ENCODE measurements at regions not wholly inside any gene's neighbourhood (a gene's known extent, or its start where the extent isn't known, plus 50 kb on each side); places are given as distances from the start of the nearest gene placed in this dataset.

GRCh38 chr2:18376936-18377335, 183.5 kb downstream of the RDH14 start:
- Mint-ChIP-seq H3K36me3 (ENCODE audit: low read depth) (no peaks in the 10 kb centered on the region), H3K27me3 (peaks cover 40% of the 10 kb centered on the region), H3K27ac (no peak overlapping the region), H3K4me1 (peaks cover 2% of the 10 kb centered on the region), H3K4me3 (no peak overlapping the region)
- DNase-seq (no peak), ATAC-seq (no peak)
- no peaks in the 10 kb centered on the region for H3K9me3 ChIP-seq (ENCODE audit: control insufficient read depth, low read length, poor library complexity, severe bottlenecking)

- Mint-ChIP-seq H3K4me3 (no peak overlapping the region), H3K27ac (no peak overlapping the region), H3K36me3 (ENCODE audit: low read depth) (peaks cover 2% of the 10 kb centered on the region), H3K4me1 (peaks cover 2% of the 10 kb centered on the region), H3K27me3 (peaks cover 42% of the 10 kb centered on the region)
- DNase-seq (no peak), ATAC-seq (no peak)
- H3K9me3 ChIP-seq (ENCODE audit: control insufficient read depth, low read length, poor library complexity, severe bottlenecking) = no peaks in the 10 kb centered on the region
Measured at GRCh38 chr2:18373664-18374063, 186.8 kb downstream of the RDH14 start.

GRCh38 chr2:18373081-18373480, 187.4 kb downstream of the RDH14 start:
- no peak for ATAC-seq
- Mint-ChIP-seq H3K4me3 (no peak overlapping the region), H3K27me3 (peaks cover 41% of the 10 kb centered on the region), H3K4me1 (peaks cover under 1% of the 10 kb centered on the region), H3K27ac (no peak overlapping the region), H3K36me3 (ENCODE audit: low read depth) (peaks cover 2% of the 10 kb centered on the region)
- DNase-seq = no peak
- H3K9me3 ChIP-seq (ENCODE audit: control insufficient read depth, low read length, poor library complexity, severe bottlenecking) = no peaks in the 10 kb centered on the region

GRCh38 chr2:18372641-18373040, 187.8 kb downstream of the RDH14 start:
- no peak for ATAC-seq
- Mint-ChIP-seq H3K4me1 (no peaks in the 10 kb centered on the region), H3K27me3 (peaks cover 41% of the 10 kb centered on the region), H3K36me3 (ENCODE audit: low read depth) (peaks cover 2% of the 10 kb centered on the region), H3K27ac (no peak overlapping the region), H3K4me3 (no peak overlapping the region)
- no peak for DNase-seq
- H3K9me3 ChIP-seq (ENCODE audit: control insufficient read depth, low read length, poor library complexity, severe bottlenecking) = no peaks in the 10 kb centered on the region

GRCh38 chr2:18369760-18370159, 190.7 kb downstream of the RDH14 start:
- DNase-seq = no peak
- Mint-ChIP-seq H3K4me3 (no peak overlapping the region), H3K27me3 (peaks cover 41% of the 10 kb centered on the region), H3K4me1 (no peaks in the 10 kb centered on the region), H3K36me3 (ENCODE audit: low read depth) (peaks cover 2% of the 10 kb centered on the region), H3K27ac (no peak overlapping the region)
- ATAC-seq = no peak
- no peaks in the 10 kb centered on the region for H3K9me3 ChIP-seq (ENCODE audit: control insufficient read depth, low read length, poor library complexity, severe bottlenecking)

- no peak for DNase-seq
- Mint-ChIP-seq H3K27ac (no peak overlapping the region), H3K4me3 (no peak overlapping the region), H3K27me3 (peaks cover 43% of the 10 kb centered on the region), H3K4me1 (no peaks in the 10 kb centered on the region), H3K36me3 (ENCODE audit: low read depth) (peaks cover 2% of the 10 kb centered on the region)
- no peak for ATAC-seq
- H3K9me3 ChIP-seq (ENCODE audit: control insufficient read depth, low read length, poor library complexity, severe bottlenecking) = no peaks in the 10 kb centered on the region
Measured at GRCh38 chr2:18368008-18368407, 192.4 kb downstream of the RDH14 start.

GRCh38 chr2:18365342-18365741, 195.1 kb downstream of the RDH14 start:
- H3K4me3 Mint-ChIP-seq = no peak overlapping the region
- peaks cover 2% of the 10 kb centered on the region for H3K36me3 Mint-ChIP-seq (ENCODE audit: low read depth)
- no peaks in the 10 kb centered on the region for H3K9me3 ChIP-seq (ENCODE audit: control insufficient read depth, low read length, poor library complexity, severe bottlenecking)
- ATAC-seq = no peak
- H3K27ac Mint-ChIP-seq = no peak overlapping the region
- H3K4me1 Mint-ChIP-seq = no peaks in the 10 kb centered on the region
- no peak for DNase-seq
- H3K27me3 Mint-ChIP-seq = peaks cover 51% of the 10 kb centered on the region

GRCh38 chr2:18363348-18363747, 197.1 kb downstream of the RDH14 start:
- no peak for DNase-seq
- H3K4me3 Mint-ChIP-seq = no peak overlapping the region
- ATAC-seq = no peak
- H3K4me1 Mint-ChIP-seq = no peaks in the 10 kb centered on the region
- no peaks in the 10 kb centered on the region for H3K36me3 Mint-ChIP-seq (ENCODE audit: low read depth)
- H3K27ac Mint-ChIP-seq = no peak overlapping the region
- H3K27me3 Mint-ChIP-seq = peaks cover 31% of the 10 kb centered on the region
- no peaks in the 10 kb centered on the region for H3K9me3 ChIP-seq (ENCODE audit: control insufficient read depth, low read length, poor library complexity, severe bottlenecking)

GRCh38 chr2:18362696-18363095, 197.8 kb downstream of the RDH14 start:
- no peak overlapping the region for H3K4me3 Mint-ChIP-seq
- ATAC-seq (no peak), DNase-seq (no peak)
- no peaks in the 10 kb centered on the region for H3K9me3 ChIP-seq (ENCODE audit: control insufficient read depth, low read length, poor library complexity, severe bottlenecking)
- no peaks in the 10 kb centered on the region for H3K4me1 Mint-ChIP-seq
- no peak overlapping the region for H3K27ac Mint-ChIP-seq
- H3K27me3 Mint-ChIP-seq = peaks cover 29% of the 10 kb centered on the region
- no peaks in the 10 kb centered on the region for H3K36me3 Mint-ChIP-seq (ENCODE audit: low read depth)

- Mint-ChIP-seq H3K4me3 (no peak overlapping the region), H3K36me3 (ENCODE audit: low read depth) (no peaks in the 10 kb centered on the region), H3K27me3 (peaks cover 17% of the 10 kb centered on the region), H3K4me1 (no peaks in the 10 kb centered on the region), H3K27ac (no peak overlapping the region)
- no peaks in the 10 kb centered on the region for H3K9me3 ChIP-seq (ENCODE audit: control insufficient read depth, low read length, poor library complexity, severe bottlenecking)
- ATAC-seq (no peak), DNase-seq (no peak)
Measured at GRCh38 chr2:18357537-18357936, 202.9 kb downstream of the RDH14 start.

GRCh38 chr2:18356676-18357075, 203.8 kb downstream of the RDH14 start:
- H3K9me3 ChIP-seq (ENCODE audit: control insufficient read depth, low read length, poor library complexity, severe bottlenecking) = no peaks in the 10 kb centered on the region
- Mint-ChIP-seq H3K36me3 (ENCODE audit: low read depth) (no peaks in the 10 kb centered on the region), H3K4me3 (no peak overlapping the region), H3K4me1 (no peaks in the 10 kb centered on the region), H3K27ac (no peak overlapping the region), H3K27me3 (peaks cover 9% of the 10 kb centered on the region)
- no peak for ATAC-seq
- DNase-seq = no peak

- no peak overlapping the region for H3K4me3 Mint-ChIP-seq
- H3K27me3 Mint-ChIP-seq = no peaks in the 10 kb centered on the region
Measured at GRCh38 chr2:18349421-18349820, 211.0 kb downstream of the RDH14 start.

GRCh38 chr2:18346874-18347273, 213.6 kb downstream of the RDH14 start:
- no peaks in the 10 kb centered on the region for H3K36me3 Mint-ChIP-seq (ENCODE audit: low read depth)
- no peak overlapping the region for H3K27ac Mint-ChIP-seq
- no peak overlapping the region for H3K4me3 Mint-ChIP-seq
- H3K4me1 Mint-ChIP-seq = no peaks in the 10 kb centered on the region
- no peaks in the 10 kb centered on the region for H3K27me3 Mint-ChIP-seq
- ATAC-seq (no peak), DNase-seq (no peak)
- no peaks in the 10 kb centered on the region for H3K9me3 ChIP-seq (ENCODE audit: control insufficient read depth, low read length, poor library complexity, severe bottlenecking)

More at GRCh38 chr2:18349421-18349820, 211.0 kb downstream of the RDH14 start:
- no peaks in the 10 kb centered on the region for H3K9me3 ChIP-seq (ENCODE audit: control insufficient read depth, low read length, poor library complexity, severe bottlenecking)
- no peak for ATAC-seq
- no peak overlapping the region for H3K27ac Mint-ChIP-seq
- H3K4me1 Mint-ChIP-seq = no peaks in the 10 kb centered on the region
- H3K36me3 Mint-ChIP-seq (ENCODE audit: low read depth) = no peaks in the 10 kb centered on the region
- no peak for DNase-seq

- Mint-ChIP-seq H3K27ac (no peak overlapping the region), H3K4me3 (no peak overlapping the region), H3K27me3 (no peaks in the 10 kb centered on the region), H3K4me1 (no peaks in the 10 kb centered on the region), H3K36me3 (ENCODE audit: low read depth) (no peaks in the 10 kb centered on the region)
- ATAC-seq (no peak), DNase-seq (no peak)
- H3K9me3 ChIP-seq (ENCODE audit: control insufficient read depth, low read length, poor library complexity, severe bottlenecking) = no peaks in the 10 kb centered on the region
Measured at GRCh38 chr2:18346344-18346743, 214.1 kb downstream of the RDH14 start.

GRCh38 chr2:18345848-18346247, 214.6 kb downstream of the RDH14 start:
- no peaks in the 10 kb centered on the region for H3K9me3 ChIP-seq (ENCODE audit: control insufficient read depth, low read length, poor library complexity, severe bottlenecking)
- Mint-ChIP-seq H3K27me3 (no peaks in the 10 kb centered on the region), H3K4me3 (no peak overlapping the region), H3K27ac (no peak overlapping the region), H3K36me3 (ENCODE audit: low read depth) (no peaks in the 10 kb centered on the region), H3K4me1 (no peaks in the 10 kb centered on the region)
- DNase-seq = no peak
- no peak for ATAC-seq

All from T-helper 17 cell (primary cell).